ENCODE measurements at regions not wholly inside any gene's neighbourhood (a gene's known extent, or its start where the extent isn't known, plus 50 kb on each side); places are given as distances from the start of the nearest gene placed in this dataset.

DNA sequence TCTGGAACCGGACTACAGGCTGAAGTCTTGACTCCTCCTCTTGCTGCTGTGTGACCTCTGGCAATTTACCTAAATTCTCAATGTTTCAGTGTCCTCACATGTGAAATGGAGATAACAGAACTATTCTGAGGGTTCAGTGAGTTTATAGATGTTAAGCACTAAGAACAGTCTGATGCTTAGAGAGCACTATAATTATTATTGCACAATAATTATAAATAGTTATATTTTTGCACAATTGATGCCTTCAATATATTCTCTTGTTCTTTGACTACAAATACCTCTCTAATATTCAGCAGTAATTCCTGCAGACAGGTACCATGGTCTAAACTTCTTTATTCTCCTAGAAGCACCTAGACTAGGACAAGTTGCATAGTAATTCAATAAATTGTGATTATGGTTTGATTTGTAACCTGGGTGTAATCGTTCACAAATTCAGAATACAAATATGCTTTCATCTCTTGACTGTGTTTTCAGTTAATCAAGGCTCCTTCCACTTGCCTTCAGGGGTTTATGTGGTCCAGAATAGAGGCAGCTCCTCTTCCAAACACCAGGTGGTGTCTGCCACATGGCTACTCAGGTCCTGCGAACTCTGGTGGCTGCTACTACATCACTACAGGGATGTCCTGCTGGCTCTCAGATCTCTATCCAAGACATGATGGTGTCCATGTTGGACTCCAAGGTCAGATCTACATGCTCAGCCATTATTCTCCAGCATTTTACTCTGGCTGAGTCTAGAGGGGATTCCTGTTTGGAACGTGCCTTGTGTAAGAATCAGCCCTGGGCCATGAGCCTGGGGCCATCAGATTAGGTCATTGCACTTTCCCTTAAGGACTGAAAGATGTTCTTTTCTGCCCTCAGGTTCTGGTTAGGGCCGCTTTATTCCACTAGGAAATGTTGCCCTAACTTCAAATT, 103.4 kb downstream of the QRFPR start:
- DNase-seq = no peak

DNA sequence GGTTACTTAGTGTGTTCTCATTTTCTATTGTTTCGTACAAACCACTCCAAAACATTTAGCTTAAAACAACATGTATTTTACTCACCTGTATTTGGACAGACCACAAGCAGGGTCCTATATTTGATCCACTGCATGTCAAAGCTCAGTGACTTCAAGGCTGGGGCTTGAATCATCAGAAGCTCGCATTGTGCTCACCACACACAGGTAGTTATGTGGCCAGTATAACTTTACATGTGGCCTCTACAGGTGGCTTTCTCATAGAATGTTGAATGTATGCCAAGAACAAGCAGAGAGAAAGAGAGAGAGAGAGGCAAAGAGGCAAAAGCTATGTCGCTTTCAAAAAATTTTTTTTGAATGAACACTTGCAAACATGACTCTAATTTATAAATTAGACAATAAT, 107.6 kb downstream of the QRFPR start:
- no peak for DNase-seq

DNA sequence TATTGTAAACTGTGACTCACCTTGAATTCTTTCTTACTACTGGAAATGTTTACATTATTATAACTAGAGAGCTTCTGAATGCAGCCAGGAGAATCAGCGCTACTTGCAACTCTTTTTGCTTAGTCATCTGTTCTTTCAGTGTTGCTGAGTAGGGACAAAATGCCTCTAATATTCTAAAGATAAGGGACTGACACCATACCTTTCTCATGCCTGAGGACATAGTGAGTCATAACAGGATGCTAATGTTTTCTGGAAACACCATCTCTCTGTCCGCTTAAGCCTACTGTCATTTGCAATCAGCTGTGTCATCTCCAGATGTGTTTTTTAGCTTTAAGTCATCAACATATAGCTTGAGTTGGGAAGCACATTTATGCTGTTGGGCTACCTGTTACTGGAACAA, 108.3 kb downstream of the QRFPR start:
- DNase-seq = no peak

DNA sequence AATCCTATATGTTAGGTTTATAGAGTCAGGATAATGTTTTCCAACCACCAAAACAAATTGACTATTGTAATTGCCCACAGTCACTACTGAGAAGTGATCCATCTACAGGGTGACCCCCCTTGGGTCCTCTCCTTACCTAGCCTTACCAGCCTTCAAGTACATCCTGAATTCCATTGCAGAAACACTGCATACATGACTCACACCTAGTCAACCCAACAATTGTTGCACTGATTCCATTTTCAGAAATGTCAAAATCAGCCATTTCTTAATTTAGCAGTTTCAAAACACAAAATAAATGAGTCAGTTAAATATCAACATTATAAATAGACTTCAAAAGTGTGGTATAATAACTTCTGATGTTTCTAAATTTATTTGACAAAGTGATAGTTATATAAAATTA, 106.3 kb upstream of the TNIP3 start:
- no peak for DNase-seq

DNA sequence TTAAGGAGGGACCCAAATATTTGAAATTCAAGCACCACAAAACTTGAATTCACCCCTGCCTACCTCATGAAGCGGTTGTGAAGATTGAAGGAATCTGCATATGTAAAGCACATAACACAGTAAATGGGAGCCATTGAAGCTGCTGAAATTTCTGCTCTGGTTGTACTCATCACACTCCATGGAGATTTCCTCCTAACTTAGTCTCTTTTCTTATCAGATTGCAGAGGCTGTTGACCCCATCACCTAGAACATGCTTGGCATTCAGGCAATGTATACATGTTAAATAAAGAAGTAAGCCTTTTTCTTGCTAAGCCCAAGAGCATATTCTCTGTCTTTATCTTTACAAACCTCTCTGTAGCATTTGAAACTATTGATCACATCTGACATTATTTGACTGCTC, 104.9 kb upstream of the TNIP3 start:
- DNase-seq = no peak

DNA sequence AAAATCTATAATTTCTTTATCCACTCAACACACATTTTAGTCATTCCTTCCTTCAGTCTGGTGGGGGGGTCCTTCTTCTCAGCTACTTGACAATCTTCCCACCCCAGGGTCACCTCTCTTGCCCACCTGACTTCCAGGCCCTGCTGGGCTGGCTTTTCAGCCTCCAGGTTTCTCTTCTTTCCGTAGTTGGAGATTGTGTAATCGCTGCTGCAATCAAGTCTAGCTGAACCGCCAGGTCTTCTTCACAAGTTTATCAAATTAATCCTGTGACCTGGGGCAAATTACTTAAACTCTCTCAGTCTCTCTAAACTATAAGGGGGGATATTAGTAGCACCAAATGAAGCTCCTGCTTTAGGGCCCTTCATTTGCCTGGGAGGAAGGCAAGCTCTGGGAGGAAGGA, 102.9 kb upstream of the TNIP3 start:
- DNase-seq = no peak

DNA sequence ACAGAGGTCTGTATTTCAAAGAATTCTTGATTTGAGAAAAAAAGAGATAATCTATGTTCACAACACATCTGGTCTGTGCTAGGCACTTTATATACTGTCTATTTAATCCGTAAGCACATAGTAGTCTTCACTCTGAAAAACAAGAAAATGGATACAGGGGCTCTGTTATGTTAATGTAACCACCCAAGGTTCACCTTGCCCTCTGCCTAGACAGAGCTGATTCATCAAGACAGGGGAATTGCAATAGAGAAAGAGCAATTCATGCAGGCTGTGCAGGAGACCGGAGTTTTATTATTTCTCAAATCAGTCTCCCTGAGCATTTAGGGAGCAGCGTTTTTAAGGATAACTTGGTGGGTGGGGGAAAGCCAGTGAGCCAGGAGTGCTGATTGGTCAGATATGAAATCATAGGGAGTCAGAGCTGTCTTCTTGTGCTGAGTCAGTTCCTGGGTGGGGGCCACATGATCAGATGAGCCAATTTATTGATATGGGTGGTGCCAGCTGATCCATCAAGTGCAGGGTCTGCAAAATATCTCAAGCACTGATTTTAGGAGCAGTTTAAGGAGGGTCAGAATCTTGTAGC, 92.9 kb upstream of the TNIP3 start:
- no peak for DNase-seq

DNA sequence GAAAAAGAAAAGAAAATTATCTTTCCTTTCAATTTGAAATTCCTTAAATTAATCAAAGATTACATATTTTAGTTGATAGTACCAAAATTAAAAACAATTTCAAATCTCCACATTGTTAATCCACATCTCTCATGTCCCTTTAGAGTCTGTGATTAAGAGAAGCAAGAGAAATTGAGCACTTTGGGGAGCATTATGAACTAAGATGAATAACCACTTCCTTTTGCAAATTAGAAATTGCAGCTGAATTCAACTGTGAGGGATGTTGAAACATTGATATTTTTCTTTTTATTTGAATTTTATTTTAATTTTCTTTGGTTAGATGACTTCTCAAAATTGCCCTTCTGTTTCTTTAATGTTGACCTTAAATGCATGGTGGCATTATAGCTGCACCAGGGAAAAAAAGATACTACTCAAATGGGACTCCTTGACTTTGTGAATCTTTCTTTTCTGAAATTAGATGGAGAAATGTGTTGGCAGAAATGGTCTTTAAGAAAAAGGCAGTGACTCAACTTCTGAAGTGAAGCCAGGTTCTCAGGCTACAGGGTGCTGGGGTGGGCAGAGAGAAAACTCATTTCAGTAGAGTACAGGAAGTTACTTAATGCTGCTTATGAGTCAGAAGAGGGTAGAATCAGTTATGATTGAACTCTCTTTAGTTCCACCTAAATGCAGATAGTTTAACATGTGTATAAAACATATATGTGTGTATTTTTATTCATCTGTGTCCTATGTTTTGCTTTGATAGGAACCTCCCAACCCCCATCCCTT, 92.0 kb upstream of the TNIP3 start:
- peak; percentile 9 for DNase-seq

DNA sequence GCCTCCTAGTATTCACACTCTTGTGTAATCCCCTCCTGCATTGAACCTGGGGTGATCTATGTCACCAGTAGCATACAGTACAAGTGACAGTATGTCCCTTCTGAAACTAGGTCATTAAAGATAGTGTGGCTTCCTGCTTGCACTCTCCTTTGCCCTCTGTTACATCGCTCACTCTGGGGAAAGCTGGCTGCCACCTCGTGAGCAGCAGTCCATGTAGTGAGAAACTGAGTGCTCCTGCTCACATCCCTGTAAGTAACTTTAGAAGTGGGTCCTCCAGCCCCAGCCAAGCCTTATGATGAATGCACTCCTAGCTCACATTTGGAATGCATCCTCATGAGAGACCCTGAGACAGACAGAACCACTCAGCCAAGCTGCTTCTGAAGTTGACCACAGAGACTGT, 89.8 kb upstream of the TNIP3 start:
- DNase-seq = peak; percentile 2

DNA sequence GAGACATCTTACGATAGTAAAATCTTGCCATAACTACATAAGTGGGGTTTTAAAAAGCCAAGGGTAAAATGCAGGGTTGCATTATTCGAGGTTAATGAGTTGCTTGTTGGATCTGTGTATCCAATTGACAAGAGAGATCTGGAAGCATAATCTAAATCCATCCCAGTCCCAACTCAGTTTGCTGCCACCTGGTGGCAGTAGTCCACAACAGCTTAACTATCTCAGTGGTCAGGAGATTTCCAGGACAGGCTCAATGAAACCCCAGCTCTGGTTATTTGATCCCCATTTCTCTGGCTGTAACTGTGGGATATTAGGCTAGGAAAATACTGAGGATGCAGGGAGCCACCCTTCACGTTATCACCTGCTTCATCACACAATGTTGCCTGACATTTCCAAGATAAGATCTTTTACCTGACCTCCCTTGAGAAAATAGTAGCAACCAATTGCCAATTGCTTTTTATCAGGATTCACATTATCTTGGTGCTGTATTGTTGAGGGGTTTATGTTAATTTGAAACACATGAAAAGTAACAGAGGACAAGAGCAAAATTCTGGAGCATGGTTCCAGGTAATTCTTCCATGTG, 88.2 kb upstream of the TNIP3 start:
- DNase-seq = peak; percentile 49

DNA sequence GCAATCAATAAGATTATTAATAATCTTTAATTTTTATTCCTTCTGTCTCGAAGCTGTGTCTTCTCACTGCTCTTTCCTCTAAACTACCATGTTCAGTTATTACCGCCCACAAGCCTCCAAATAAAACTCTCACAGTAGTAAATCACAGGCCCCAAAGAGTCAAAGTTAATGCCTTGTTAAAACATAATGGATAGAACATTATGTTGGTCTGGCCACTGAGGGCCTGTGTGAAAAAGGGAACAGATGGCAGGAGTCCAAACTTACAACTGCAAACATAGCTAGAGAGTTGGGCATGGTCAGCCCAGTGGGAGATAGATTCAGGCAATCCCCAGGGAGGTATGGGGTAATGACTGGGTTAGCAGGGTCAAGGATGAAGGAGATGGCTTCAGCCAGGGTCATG, 84.6 kb upstream of the TNIP3 start:
- no peak for DNase-seq

DNA sequence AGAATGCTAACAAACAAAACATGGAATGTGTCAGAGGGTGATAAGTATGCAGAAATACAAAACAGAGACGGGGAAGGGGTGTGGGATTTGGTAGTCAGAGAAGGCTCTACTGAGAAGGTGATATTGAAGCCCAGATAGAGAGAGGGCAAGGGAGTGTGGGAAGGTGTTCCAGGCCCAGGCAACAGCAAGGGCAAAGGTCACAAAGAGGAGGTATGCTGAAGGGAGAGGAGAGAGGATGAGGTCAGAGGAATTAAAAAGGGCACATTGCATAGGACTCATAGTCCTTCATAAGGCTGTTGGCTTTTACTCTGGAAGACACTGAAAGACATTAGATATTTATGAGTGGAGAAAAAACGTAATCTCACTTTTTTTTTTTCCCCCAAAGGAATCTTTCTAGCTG, 82.6 kb upstream of the TNIP3 start:
- no peak for DNase-seq

DNA sequence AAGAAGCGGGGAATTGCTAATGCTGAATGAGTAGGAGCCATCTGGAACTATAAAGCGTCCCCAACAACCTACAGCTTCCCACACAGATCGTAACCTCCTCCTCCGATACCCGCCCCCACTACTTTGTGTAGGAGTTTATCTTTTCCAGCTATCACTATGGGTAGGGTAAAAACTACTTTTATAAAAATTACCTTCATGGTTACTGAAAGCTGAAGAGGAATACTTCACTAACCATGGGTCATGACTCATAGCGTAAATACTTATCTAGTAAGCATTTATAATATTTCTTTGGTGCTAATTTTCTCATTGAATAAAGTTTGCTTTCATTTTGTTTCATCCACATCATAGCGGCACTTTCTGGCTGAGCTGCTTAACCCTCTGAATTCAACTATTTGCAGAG, 79.4 kb upstream of the TNIP3 start:
- DNase-seq = no peak

DNA sequence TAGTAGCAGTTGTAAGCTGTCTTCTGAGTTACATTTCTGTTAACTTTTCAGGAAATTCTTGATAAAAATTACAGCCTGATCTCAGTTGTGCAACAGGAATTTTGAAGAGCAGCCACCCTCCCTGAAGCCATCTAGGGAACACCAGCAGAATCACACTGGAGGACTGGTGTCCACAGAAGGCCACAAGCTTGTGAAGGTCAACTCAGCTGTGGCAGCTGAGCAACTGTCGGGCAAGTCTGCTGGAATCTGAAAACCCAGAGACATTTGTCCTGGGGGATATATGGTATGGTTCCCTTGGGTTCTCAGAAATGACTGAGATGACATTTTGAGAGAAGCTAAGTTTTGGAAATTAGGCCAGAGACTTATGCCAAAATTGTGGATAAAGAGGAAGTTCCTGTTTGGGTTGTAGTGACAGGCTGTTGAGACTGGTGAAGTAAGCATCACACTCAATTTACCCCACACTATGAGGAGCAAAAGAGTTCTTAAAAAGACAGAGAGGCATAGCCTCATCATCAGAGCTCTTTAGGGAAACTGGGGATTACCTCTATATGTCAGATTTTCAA, 78.1 kb upstream of the TNIP3 start:
- no peak for DNase-seq

DNA sequence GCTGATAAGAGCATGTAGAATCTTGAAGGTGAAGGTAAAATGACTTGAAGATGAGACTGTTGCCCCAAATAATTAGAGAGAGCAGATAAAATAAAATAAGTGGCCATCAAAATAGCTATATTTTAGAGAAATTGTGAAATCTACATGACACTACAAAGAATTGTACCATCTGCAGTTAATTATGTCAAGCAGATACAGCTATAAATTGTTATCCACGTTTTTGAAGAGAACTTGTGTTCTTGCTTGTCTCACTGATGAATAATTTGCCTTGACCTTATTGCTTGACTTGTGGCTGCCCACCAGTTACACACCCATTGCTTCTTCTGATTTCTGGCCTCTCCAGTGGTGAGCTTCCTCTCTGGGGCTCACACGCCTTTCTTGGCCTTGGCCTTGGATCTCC, 75.8 kb upstream of the TNIP3 start:
- DNase-seq = no peak

DNA sequence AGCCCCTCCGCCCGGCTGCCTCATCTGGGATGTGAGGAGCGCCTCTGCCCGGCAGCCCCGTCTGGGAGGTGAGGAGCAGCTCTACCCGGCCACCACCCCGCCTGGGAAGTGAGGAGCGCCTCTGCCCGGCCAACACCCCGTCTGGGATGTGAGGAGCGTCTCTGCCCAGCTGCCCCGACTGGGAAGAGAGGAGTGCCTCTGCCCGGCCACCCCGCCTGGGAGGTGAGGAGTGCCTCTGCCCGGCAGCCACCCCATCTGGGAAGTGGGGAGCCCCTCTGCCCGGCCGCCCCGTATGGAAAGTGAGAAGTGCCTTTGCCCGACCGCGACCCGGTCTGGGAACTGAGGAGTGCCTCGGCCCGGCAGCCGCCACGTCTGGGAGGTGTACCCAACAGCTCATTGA, 74.3 kb upstream of the TNIP3 start:
- no peak for DNase-seq

DNA sequence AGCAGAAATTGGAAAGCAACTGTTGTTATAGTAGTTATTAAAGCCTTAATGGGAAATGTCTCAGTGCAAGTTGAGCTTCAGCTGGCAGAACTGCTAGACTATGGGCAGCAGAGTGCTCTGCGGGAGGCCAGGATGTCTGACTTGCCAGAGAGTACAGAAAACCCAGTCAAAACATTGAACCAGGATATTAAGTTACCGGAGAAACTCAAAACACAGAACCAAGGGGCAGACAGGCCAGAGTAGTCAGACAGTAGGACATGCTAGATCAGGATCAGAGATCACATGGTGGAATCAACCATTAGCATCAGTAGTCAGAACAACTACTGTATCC, 72.9 kb upstream of the TNIP3 start:
- no peak for DNase-seq

DNA sequence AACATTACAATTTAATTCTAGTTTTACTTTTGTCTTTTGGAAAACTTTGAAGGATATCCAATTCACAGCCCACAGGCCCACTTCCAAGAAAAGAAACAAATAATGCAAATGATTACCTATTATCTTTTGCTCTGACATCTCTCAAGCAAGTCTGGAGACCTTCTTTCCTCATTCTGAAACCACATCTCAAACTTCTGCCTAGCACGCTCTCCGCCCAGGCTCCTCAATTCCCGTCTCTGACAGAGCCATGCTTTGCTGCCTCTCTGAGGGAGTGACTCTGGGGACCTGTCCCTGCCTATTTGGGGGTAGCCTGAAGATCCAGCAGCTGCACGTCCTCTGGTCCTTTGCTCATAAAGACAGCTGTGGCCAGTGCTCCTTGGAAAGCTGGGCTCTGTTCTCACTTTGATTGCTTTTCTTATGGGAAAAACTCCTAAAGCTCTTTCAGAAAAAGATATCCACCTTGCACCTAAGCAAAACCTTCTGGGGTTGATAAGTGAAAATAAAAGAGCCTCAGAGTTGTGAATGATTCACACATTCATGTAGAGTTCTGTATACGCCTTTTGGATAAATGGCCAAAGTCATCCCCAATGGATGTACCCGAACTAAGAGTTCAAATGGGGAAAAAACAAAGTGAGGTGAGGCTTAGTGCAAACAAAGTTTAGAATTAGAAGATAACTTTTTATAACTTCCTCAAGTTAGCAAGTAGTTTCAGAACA, 72.4 kb upstream of the TNIP3 start:
- no peak for DNase-seq

DNA sequence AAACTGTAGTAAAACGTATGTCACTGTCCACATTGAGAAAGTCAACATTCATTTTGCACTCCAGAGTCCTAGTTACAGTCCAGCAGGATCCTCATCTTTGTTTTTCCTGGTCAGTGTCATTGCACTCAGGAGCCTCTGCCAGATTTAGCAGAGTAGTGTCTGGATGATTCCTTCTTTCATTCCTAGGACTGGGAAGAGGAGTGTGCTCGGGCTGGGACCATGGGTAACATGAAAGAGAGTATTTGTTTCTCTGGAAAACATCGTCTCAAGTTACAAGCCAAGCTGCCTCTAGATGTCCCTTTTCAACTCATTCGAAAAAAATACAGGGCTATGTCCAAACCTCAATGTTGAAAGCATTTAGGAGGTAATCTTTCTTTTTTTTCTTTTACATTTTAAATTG, 69.9 kb upstream of the TNIP3 start:
- DNase-seq = no peak

DNA sequence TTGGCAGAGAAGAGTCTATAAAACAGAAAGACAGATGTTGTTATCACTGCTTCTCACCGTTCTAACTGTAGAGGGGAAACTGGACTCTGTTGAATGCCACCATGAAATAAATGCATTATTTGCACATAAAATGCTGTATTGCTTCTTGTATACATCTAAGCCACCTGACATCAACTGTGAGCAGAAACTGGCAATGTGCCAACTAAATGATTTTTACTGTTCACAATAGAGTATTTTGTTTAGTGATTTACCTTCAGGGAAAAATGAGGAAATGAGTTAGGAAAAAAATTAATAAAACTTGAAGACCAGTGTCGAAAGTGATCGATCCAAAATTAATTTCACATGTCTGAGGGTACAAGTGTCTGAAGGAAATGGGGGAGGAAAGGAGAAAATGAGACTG, 65.9 kb upstream of the TNIP3 start:
- DNase-seq = no peak

DNA sequence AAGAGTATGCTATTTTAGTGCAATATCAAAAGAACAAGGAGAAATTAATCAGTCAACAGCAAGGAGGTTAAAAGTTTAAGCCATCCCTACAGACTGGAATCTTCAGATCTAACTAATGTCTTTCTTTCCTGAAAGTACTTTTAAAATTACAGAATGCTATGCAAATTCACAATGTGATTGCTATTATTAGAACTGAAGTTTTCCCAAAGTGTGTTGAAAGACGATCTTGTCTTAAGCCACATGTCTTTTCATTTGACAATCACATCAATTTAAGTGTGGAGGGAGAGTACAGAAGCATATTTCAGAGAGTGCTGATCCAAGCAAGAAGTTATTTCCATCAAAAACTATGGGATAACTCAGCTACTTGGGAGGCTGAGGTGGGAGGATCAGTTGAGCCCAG, 64.7 kb upstream of the TNIP3 start:
- no peak for DNase-seq

DNA sequence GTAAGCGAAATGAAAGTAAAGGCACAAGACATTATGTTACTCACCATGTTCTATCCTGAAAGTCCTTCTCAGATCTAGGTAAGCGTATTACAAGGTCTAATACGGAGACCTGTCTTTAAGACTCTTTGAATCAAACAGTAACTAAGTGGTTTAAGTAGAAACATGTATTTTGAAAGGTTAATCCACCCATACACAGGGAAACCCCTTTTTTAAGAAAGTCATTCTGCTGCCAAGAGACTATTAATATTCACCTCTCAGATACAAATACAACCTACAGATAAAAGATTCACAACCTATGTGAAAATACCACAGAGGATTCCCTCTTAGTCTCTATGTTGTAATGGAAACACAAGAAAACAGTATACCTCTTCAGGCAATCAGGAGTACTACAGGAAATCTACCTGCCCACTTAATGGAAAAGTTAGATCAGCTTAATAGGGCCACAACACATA, 63.2 kb upstream of the TNIP3 start:
- no peak for DNase-seq

DNA sequence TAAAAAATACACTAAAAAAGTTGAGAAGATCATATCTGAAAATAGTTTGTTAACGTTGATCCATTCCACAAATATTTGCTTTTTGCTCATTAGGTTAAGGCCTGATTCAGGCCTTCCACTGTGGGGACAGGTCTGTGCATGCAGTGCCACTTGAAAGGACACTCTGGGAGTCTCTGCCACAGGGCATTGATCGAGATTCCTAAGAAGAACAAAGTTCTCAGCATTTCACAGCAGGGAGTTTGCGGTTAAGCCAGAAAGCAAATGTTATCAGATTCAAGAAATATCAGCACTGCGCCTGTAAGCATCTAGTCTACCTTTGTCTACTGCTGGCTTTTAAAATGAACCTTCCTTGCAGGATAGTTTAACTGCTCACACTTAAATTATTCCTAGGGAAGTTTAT, 62.2 kb upstream of the TNIP3 start:
- no peak for DNase-seq

Data from effector CD4-positive, alpha-beta T cell (primary cell).